Osteoblast (primary cell): ENCODE measurements at regions not wholly inside any gene's neighbourhood (a gene's known extent, or its start where the extent isn't known, plus 50 kb on each side); places are given as distances from the start of the nearest gene placed in this dataset.

Source experiments
- DNase-seq: peaks from one replicate; pipeline ENCODE4 v3.0.0; 2011; ENCODE audit warnings: low spot score, mixed read lengths; ENCODE audit not compliant: insufficient read length; ENCODE audit errors: missing footprints
- H2AFZ ChIP-seq: 2 replicates; pipeline ENCODE4 v1.6.0; 2011; ENCODE audit warnings: mild to moderate bottlenecking, low read length
- H3K27ac ChIP-seq: 2 replicates; pipeline ENCODE4 v1.5.1; 2011; ENCODE audit warnings: mild to moderate bottlenecking, low read depth, low read length, moderate library complexity
- H3K27me3 ChIP-seq: 2 replicates; pipeline ENCODE4 v1.6.0; 2012; ENCODE audit warnings: mild to moderate bottlenecking, control low read depth, inconsistent platforms, low read length, moderate library complexity; ENCODE audit not compliant: insufficient read depth
- H3K36me3 ChIP-seq: 2 replicates; pipeline ENCODE4 v1.5.1; 2011; ENCODE audit warnings: mild to moderate bottlenecking, low read length, control low read depth, moderate library complexity; ENCODE audit not compliant: insufficient read depth
- H3K4me1 ChIP-seq: 2 replicates; pipeline ENCODE4 v1.5.1; 2011; ENCODE audit warnings: mild to moderate bottlenecking, low read length, control low read depth, moderate library complexity; ENCODE audit not compliant: insufficient read depth
- H3K4me2 ChIP-seq: 2 replicates; pipeline ENCODE4 v1.6.0; 2011; ENCODE audit warnings: mild to moderate bottlenecking, low read length; ENCODE audit not compliant: insufficient read depth
- H3K4me3 ChIP-seq: fragments of 200-600 bp; sonication (generic); 3 replicates; pipeline ENCODE4 v1.5.1; 2012; ENCODE audit warnings: mild to moderate bottlenecking, low read length, inconsistent platforms; ENCODE audit not compliant: insufficient read depth
- H3K79me2 ChIP-seq: 2 replicates; pipeline ENCODE4 v1.6.0; 2012; ENCODE audit warnings: mild to moderate bottlenecking, low read length, control low read depth, inconsistent platforms; ENCODE audit not compliant: insufficient read depth
- H3K9me3 ChIP-seq: 2 replicates; pipeline ENCODE4 v1.5.1; 2011; ENCODE audit warnings: low read depth, low read length, control low read depth
- H4K20me1 ChIP-seq: 2 replicates; pipeline ENCODE4 v1.6.0; 2012; ENCODE audit warnings: mild to moderate bottlenecking, low read length, control low read depth; ENCODE audit not compliant: insufficient read depth
- TF ChIP-seq, protein P1 (sequence below): IDR thresholded peaks from 2 replicates; pipeline ENCODE4 v1.5.1; 2011; ENCODE audit warnings: mild to moderate bottlenecking, low read depth, low read length, moderate library complexity; ENCODE audit errors: extremely low read depth

DNA sequence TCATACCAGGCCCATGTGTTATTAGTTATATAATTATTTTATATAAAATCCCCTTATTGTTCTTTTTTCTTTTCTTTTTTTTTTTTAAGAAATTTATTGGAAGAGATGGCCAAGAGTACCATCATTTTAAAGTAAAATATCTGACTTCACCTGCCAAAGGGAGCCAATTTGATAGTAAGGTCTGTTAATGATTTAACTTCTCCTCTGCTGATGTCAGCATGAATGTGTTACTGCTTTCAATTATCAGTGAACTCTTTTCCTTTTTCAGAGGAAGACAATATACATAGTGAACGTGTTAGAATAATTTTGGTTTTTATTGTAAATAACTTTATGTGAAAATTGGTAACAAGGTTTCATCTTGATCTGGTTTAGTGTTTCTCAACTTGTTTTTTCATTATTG, 409.6 kb downstream of the SH3GL2 start:
- Histone ChIP-seq H3K4me3 (no peak overlapping the region), H3K4me1 (no peaks in the 10 kb centered on the region), H3K4me2 (no peak overlapping the region), H3K27me3 (no peaks in the 10 kb centered on the region), H3K79me2 (no peaks in the 10 kb centered on the region), H3K27ac (no peak overlapping the region), H3K36me3 (no peaks in the 10 kb centered on the region), H2AFZ (no peak overlapping the region), H3K9me3 (no peaks in the 10 kb centered on the region), H4K20me1 (no peaks in the 10 kb centered on the region)
- TF ChIP-seq, protein P1, sequence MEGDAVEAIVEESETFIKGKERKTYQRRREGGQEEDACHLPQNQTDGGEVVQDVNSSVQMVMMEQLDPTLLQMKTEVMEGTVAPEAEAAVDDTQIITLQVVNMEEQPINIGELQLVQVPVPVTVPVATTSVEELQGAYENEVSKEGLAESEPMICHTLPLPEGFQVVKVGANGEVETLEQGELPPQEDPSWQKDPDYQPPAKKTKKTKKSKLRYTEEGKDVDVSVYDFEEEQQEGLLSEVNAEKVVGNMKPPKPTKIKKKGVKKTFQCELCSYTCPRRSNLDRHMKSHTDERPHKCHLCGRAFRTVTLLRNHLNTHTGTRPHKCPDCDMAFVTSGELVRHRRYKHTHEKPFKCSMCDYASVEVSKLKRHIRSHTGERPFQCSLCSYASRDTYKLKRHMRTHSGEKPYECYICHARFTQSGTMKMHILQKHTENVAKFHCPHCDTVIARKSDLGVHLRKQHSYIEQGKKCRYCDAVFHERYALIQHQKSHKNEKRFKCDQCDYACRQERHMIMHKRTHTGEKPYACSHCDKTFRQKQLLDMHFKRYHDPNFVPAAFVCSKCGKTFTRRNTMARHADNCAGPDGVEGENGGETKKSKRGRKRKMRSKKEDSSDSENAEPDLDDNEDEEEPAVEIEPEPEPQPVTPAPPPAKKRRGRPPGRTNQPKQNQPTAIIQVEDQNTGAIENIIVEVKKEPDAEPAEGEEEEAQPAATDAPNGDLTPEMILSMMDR = no peak
- DNase-seq = no peak

GRCh38 chr9:17990602-17991001, 411.7 kb downstream of the SH3GL2 start:
- H3K4me2 ChIP-seq = no peak overlapping the region
- H3K27ac ChIP-seq = no peak overlapping the region
- no peak for DNase-seq
- H3K4me1 ChIP-seq = no peaks in the 10 kb centered on the region
- no peak overlapping the region for H3K4me3 ChIP-seq
- H2AFZ ChIP-seq = no peak overlapping the region
- H4K20me1 ChIP-seq = no peaks in the 10 kb centered on the region
- H3K27me3 ChIP-seq = peaks cover 3% of the 10 kb centered on the region
- no peaks in the 10 kb centered on the region for H3K79me2 ChIP-seq
- no peaks in the 10 kb centered on the region for H3K9me3 ChIP-seq
- H3K36me3 ChIP-seq = no peaks in the 10 kb centered on the region
- TF ChIP-seq, protein P1 = no peak

DNA sequence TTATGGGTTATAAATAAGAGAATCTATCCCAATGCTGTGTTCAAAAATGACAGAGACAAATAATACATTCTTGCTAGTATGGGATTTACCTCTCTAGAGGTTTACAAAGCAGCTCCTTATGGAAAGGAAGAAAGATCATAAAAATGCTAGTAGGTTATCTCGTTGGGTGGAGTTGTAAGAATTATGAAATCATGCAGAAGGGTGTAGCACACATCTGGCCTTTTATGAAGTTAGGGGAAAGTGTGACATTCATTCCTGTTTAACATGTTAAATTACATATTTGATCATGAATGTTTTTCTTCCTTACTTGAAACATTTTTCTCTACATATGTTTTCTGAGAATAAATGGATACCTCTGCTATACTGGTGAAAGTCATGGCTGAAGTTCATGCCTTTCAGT, 414.2 kb downstream of the SH3GL2 start:
- Histone ChIP-seq H3K4me1 (no peaks in the 10 kb centered on the region), H4K20me1 (no peaks in the 10 kb centered on the region), H3K4me3 (no peak overlapping the region), H3K4me2 (no peak overlapping the region), H3K27ac (no peak overlapping the region), H3K79me2 (no peaks in the 10 kb centered on the region), H2AFZ (no peak overlapping the region), H3K27me3 (peaks cover 3% of the 10 kb centered on the region), H3K36me3 (no peaks in the 10 kb centered on the region), H3K9me3 (no peaks in the 10 kb centered on the region)
- DNase-seq = no peak
- TF ChIP-seq, protein P1 = no peak

GRCh38 chr9:17994695-17995425, 416.0 kb downstream of the SH3GL2 start:
- Histone ChIP-seq H3K27ac (no peak overlapping the region), H3K4me3 (no peak overlapping the region), H3K79me2 (no peaks in the 10 kb centered on the region), H3K36me3 (no peaks in the 10 kb centered on the region), H4K20me1 (no peaks in the 10 kb centered on the region), H3K4me1 (no peaks in the 10 kb centered on the region), H2AFZ (no peak overlapping the region), H3K9me3 (no peaks in the 10 kb centered on the region), H3K4me2 (no peak overlapping the region), H3K27me3 (peaks cover 3% of the 10 kb centered on the region)
- TF ChIP-seq, protein P1 = no peak
- no peak for DNase-seq
